GM12878 (cell line): ENCODE measurements at regions not wholly inside any gene's neighbourhood (a gene's known extent, or its start where the extent isn't known, plus 50 kb on each side); places are given as distances from the start of the nearest gene placed in this dataset.

Experiments used
- MEF2A ChIP-seq: IDR thresholded peaks from 2 replicates; pipeline ENCODE4 v1.6.1; 2011; ENCODE audit warnings: low read depth, mild to moderate bottlenecking, low read length, moderate library complexity; ENCODE audit not compliant: insufficient read depth
- RFX5 ChIP-seq: IDR thresholded peaks from 2 replicates; pipeline ENCODE4 v1.6.1; 2011; ENCODE audit warnings: low read depth, low read length, improper control_type of control experiment
- TF ChIP-seq, protein P1 (sequence below): fragments of 450-650 bp; IDR thresholded peaks from 2 replicates; pipeline ENCODE4 v1.6.1; 2016; ENCODE audit warnings: mild to moderate bottlenecking
- TF ChIP-seq, protein P2 (sequence below), 3 experiments: IDR thresholded peaks in 2 of 3; conservative IDR thresholded peaks in 1 of 3; 2 replicates each; pipeline ENCODE4 v1.5.1; 2011; ENCODE audit warnings: low read depth in 3 of 3, low read length in 3 of 3, mild to moderate bottlenecking in 3 of 3, control low read depth in 2 of 3, moderate library complexity in 2 of 3, inconsistent platforms in 1 of 3, mixed read lengths in 1 of 3; ENCODE audit not compliant: control insufficient read depth in 2 of 3, insufficient read depth in 1 of 3; ENCODE audit errors: extremely low read depth in 1 of 3
- TF ChIP-seq, protein P3 (sequence below): IDR thresholded peaks from 2 replicates; pipeline ENCODE4 v1.6.1; 2011; ENCODE audit warnings: low read depth, mild to moderate bottlenecking, low read length, moderate library complexity, borderline replicate concordance; ENCODE audit errors: extremely low read depth

DNA sequence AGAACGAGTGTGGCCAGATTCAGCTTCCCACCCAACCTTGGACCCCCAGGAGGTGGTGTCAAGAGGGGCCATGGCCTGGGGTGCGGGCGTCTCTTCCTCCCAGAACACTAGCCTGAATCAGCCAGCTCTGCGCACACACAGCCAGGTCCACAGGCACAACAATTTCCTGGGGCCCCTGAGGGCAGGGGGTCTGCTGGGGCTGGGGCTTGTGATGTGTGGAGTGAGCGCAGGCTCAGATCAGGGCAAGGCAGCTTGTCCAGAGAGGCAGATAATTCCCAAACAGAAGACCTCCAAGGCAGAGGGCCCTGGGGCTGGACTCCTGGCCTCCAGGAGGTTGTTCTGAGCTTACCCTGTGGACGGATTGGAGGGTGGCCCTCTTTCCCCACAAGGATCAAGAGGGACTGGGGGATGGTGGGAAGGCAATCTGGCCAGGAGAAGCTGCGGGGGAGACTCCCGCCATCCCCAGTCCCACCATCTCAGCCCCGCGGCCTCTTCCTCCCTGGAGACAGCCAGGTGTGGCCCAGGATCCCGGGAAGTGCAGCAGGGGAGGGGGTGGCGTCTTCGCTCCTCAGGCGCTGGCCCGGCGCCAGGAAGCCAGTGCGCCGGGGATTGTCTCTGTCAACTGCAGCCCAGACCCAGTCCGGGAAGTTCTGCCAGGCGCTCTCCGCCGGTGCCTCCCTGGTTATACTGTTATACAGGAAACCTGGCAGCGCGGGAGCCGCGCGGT lies 52.0 kb upstream of the AMZ2 start:
- TF ChIP-seq, protein P1, sequence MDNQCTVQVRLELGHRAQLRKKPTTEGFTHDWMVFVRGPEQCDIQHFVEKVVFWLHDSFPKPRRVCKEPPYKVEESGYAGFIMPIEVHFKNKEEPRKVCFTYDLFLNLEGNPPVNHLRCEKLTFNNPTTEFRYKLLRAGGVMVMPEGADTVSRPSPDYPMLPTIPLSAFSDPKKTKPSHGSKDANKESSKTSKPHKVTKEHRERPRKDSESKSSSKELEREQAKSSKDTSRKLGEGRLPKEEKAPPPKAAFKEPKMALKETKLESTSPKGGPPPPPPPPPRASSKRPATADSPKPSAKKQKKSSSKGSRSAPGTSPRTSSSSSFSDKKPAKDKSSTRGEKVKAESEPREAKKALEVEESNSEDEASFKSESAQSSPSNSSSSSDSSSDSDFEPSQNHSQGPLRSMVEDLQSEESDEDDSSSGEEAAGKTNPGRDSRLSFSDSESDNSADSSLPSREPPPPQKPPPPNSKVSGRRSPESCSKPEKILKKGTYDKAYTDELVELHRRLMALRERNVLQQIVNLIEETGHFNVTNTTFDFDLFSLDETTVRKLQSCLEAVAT: no peak
- TF ChIP-seq RFX5 (no peak), MEF2A (no peak)
- TF ChIP-seq, protein P2, sequence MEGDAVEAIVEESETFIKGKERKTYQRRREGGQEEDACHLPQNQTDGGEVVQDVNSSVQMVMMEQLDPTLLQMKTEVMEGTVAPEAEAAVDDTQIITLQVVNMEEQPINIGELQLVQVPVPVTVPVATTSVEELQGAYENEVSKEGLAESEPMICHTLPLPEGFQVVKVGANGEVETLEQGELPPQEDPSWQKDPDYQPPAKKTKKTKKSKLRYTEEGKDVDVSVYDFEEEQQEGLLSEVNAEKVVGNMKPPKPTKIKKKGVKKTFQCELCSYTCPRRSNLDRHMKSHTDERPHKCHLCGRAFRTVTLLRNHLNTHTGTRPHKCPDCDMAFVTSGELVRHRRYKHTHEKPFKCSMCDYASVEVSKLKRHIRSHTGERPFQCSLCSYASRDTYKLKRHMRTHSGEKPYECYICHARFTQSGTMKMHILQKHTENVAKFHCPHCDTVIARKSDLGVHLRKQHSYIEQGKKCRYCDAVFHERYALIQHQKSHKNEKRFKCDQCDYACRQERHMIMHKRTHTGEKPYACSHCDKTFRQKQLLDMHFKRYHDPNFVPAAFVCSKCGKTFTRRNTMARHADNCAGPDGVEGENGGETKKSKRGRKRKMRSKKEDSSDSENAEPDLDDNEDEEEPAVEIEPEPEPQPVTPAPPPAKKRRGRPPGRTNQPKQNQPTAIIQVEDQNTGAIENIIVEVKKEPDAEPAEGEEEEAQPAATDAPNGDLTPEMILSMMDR (IDR thresholded peaks at IDR 0.05 in 2 of 3, conservative IDR thresholded peaks at IDR 0.05 in 1 of 3; ENCODE audit: control insufficient read depth in 2 of 3, extremely low read depth in 1 of 3, insufficient read depth in 1 of 3, low read depth in 3 of 3, low read length in 3 of 3): no peak
- TF ChIP-seq, protein P3, sequence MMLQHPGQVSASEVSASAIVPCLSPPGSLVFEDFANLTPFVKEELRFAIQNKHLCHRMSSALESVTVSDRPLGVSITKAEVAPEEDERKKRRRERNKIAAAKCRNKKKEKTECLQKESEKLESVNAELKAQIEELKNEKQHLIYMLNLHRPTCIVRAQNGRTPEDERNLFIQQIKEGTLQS: no peak
